ENCODE measurements at regions not wholly inside any gene's neighbourhood (a gene's known extent, or its start where the extent isn't known, plus 50 kb on each side); places are given as distances from the start of the nearest gene placed in this dataset.

- Histone ChIP-seq H3K4me3 (no peak overlapping the region), H3K4me1 (no peaks in the 10 kb centered on the region), H3K9me3 (peaks cover 0 to 2% (median 0%) of the 10 kb centered on the region in 3 donors), H3K36me3 (no peaks in the 10 kb centered on the region), H3K27ac (no peak overlapping the region), H3K27me3 (no peaks in the 10 kb centered on the region)
- DNase-seq = no peak
- intact Hi-C loops (cut with DNase I; ENCODE audit: low total_unique reads) = no loop called here
- TF ChIP-seq, protein P1, sequence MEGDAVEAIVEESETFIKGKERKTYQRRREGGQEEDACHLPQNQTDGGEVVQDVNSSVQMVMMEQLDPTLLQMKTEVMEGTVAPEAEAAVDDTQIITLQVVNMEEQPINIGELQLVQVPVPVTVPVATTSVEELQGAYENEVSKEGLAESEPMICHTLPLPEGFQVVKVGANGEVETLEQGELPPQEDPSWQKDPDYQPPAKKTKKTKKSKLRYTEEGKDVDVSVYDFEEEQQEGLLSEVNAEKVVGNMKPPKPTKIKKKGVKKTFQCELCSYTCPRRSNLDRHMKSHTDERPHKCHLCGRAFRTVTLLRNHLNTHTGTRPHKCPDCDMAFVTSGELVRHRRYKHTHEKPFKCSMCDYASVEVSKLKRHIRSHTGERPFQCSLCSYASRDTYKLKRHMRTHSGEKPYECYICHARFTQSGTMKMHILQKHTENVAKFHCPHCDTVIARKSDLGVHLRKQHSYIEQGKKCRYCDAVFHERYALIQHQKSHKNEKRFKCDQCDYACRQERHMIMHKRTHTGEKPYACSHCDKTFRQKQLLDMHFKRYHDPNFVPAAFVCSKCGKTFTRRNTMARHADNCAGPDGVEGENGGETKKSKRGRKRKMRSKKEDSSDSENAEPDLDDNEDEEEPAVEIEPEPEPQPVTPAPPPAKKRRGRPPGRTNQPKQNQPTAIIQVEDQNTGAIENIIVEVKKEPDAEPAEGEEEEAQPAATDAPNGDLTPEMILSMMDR (IDR thresholded peaks at IDR 0.05) = no peak
These were observed 266.9 kb upstream of the STT3B start for GRCh38 chr3:31265646-31266428.

GRCh38 chr3:31268868-31269267, 263.9 kb upstream of the STT3B start:
- DNase-seq = no peak
- Histone ChIP-seq H3K27me3 (no peaks in the 10 kb centered on the region), H3K4me3 (no peak overlapping the region), H3K9me3 (no peaks in the 10 kb centered on the region), H3K27ac (no peak overlapping the region), H3K4me1 (peaks cover 0 to 4% (median 2%) of the 10 kb centered on the region in 4 donors), H3K36me3 (no peaks in the 10 kb centered on the region)
- intact Hi-C loops (cut with DNase I; ENCODE audit: low total_unique reads) = no loop called here
- TF ChIP-seq, protein P1 (IDR thresholded peaks at IDR 0.05) = no peak

- Histone ChIP-seq H3K4me1 (peaks cover 0 to 15% (median 12%) of the 10 kb centered on the region in 4 donors), H3K27me3 (no peaks in the 10 kb centered on the region), H3K9me3 (no peaks in the 10 kb centered on the region), H3K4me3 (no peak overlapping the region), H3K36me3 (no peaks in the 10 kb centered on the region), H3K27ac (no peak overlapping the region)
- TF ChIP-seq, protein P1 (IDR thresholded peaks at IDR 0.05) = no peak
- no peak for DNase-seq
- intact Hi-C loops (cut with DNase I; ENCODE audit: low total_unique reads) = no loop called here
These were observed 262.7 kb upstream of the STT3B start for GRCh38 chr3:31270010-31270409.

- intact Hi-C loops (cut with DNase I; ENCODE audit: low total_unique reads) = no loop called here
- no peak for DNase-seq
- no peaks in the 10 kb centered on the region for H3K27me3 ChIP-seq
- H3K4me3 ChIP-seq = no peak overlapping the region
- H3K27ac ChIP-seq = peak overlapping the region; percentile 59
- no peaks in the 10 kb centered on the region for H3K9me3 ChIP-seq
- TF ChIP-seq, protein P1 (IDR thresholded peaks at IDR 0.05) = no peak
- H3K4me1 ChIP-seq = peaks cover 0 to 50% (median 37%) of the 10 kb centered on the region in 4 donors
- no peaks in the 10 kb centered on the region for H3K36me3 ChIP-seq
These were observed 258.2 kb upstream of the STT3B start for GRCh38 chr3:31274326-31275024.

GRCh38 chr3:31275038-31275572, 257.6 kb upstream of the STT3B start:
- H3K9me3 ChIP-seq = no peaks in the 10 kb centered on the region
- peaks cover 0 to 50% (median 37%) of the 10 kb centered on the region in 4 donors for H3K4me1 ChIP-seq
- no peak overlapping the region for H3K4me3 ChIP-seq
- DNase-seq = no peak
- TF ChIP-seq, protein P1 (IDR thresholded peaks at IDR 0.05) = no peak
- H3K27ac ChIP-seq = peak overlapping the region; percentile 59
- intact Hi-C loops (cut with DNase I; ENCODE audit: low total_unique reads) = no loop called here
- no peaks in the 10 kb centered on the region for H3K27me3 ChIP-seq
- no peaks in the 10 kb centered on the region for H3K36me3 ChIP-seq
